ENCODE measurements at regions not wholly inside any gene's neighbourhood (a gene's known extent, or its start where the extent isn't known, plus 50 kb on each side); places are given as distances from the start of the nearest gene placed in this dataset.

- TF ChIP-seq POLR2A (IDR thresholded peaks at IDR 0.05; ENCODE audit: low read length) (no peak), GATA1 (IDR thresholded peaks at IDR 0.05; ENCODE audit: low read depth, low read length) (no peak)
Observed at GRCh38 chr2:228516019-228516418, 334.5 kb upstream of the SPHKAP start.
